Sigmoid colon (tissue), 4 donors: ENCODE measurements at regions not wholly inside any gene's neighbourhood (a gene's known extent, or its start where the extent isn't known, plus 50 kb on each side); places are given as distances from the start of the nearest gene placed in this dataset.

ENCODE experiments used
- CTCF ChIP-seq, 4 experiments: fragments of 450-650 bp in 3 of 4; fragments of 200-600 bp in 1 of 4; IDR thresholded peaks; one replicate each; pipeline ENCODE4 v1.5.1; 2016 to 2019; ENCODE audit warnings: antibody characterized with exemption in 4 of 4, mild to moderate bottlenecking in 3 of 4, moderate library complexity in 2 of 4
- EP300 ChIP-seq, 4 donors: sonication (generic); formaldehyde crosslinking; IDR thresholded peaks; one replicate each; pipeline ENCODE4 v1.6.1; 2017; ENCODE audit warnings: antibody characterized with exemption in 4 of 4
- POLR2A ChIP-seq, 2 donors: fragments of 450-650 bp; IDR thresholded peaks; one replicate each; pipeline ENCODE4 v1.6.1; 2016; ENCODE audit warnings: antibody characterized with exemption in 2 of 2, mild to moderate bottlenecking in 2 of 2, moderate library complexity in 2 of 2
- POLR2AphosphoS5 ChIP-seq, 4 donors: sonication (generic); formaldehyde crosslinking; IDR thresholded peaks; one replicate each; pipeline ENCODE4 v1.6.1; 2017; ENCODE audit warnings: antibody characterized with exemption in 4 of 4

DNA sequence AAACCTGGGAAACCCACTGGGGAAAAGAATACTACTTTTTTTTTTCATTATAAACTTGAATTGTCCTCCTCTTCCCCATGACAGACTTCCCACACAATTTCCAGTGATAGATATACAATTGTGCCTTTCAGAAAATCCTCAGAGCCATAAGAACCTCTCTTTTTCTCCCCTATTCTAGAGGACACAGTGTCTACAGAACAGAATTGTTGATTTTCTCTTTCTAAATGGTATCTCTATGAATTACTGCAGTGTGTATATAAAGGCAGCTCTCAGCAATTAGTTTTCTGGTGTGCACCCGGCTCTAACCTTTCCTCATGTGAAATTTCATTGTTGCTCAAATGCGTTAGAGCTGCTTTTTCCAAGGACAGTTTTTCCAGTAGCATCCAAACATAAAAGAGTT is 430.1 kb downstream of the TUSC7 start:
- TF ChIP-seq POLR2AphosphoS5 (IDR thresholded peaks at IDR 0.05) (no peak), CTCF (IDR thresholded peaks at IDR 0.05) (no peak), POLR2A (IDR thresholded peaks at IDR 0.05) (no peak), EP300 (IDR thresholded peaks at IDR 0.05) (no peak)
